ENCODE measurements at regions not wholly inside any gene's neighbourhood (a gene's known extent, or its start where the extent isn't known, plus 50 kb on each side); places are given as distances from the start of the nearest gene placed in this dataset.

- DNase-seq (ENCODE audit: extremely low read depth in 1 of 2, low read depth in 1 of 2) = no peak
These were observed 276.3 kb downstream of the EIPR1 start for GRCh38 chr2:3101016-3101942.

GRCh38 chr2:3100386-3100785 is 277.2 kb downstream of the EIPR1 start:
- DNase-seq (ENCODE audit: extremely low read depth in 1 of 2, low read depth in 1 of 2) = no peak

DNA sequence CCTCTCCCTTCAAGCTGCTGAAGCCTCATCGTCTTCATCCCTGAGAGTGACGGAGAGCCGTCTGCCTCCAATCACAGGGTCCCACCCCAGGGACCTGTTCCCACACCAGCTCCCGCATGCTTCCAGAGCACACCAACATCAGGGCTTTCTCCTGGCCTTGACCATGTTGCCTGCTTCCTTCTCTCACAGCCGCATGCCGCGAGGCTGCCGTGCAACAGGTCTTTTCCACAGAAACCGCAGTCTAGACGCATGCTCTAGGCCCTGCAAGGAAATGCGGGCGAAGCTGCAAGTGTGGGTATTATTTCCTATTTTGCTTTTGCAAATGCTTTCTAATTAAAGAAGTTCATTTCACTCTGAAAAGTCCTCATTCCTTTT is 277.8 kb downstream of the EIPR1 start:
- DNase-seq (ENCODE audit: extremely low read depth in 1 of 2, low read depth in 1 of 2) = no peak

DNA sequence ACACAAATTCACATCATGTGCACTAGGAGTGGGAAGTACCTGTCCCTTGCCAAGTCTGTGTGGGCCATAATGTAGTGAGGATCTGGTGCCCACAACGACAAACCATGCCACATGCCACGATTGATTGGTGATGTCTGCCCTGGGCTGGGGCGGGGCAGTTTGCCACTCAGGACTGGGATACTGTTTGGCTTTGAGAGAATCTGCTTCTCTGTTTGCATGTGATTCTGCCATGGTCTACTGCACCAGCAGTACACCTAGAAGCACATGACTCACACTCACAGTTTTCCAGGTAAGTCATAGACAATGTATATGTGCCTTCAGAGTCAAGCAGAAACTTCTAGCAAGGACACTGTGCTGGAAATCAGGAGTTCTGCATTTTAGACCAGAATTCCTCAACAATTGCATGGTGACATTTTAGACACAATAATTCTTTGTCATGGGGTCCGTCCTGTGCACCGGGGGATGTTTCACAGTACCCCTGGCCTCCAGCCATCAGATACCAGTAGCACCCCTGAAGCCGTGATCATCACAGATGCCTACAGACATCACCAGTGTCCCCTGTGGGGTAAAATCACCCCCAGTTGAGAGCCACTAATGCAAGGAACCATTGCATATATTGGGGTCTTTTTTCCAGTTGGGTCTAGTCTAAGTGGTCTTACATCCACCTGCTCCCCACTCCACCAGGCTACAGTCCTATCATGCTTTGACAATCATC is 278.3 kb downstream of the EIPR1 start:
- DNase-seq (ENCODE audit: extremely low read depth in 1 of 2, low read depth in 1 of 2) = no peak

- DNase-seq (ENCODE audit: extremely low read depth in 1 of 2, low read depth in 1 of 2) = no peak
These were observed 279.4 kb downstream of the EIPR1 start for GRCh38 chr2:3098231-3098630.

GRCh38 chr2:3097804-3098203 is 279.8 kb downstream of the EIPR1 start:
- no peak for DNase-seq (ENCODE audit: extremely low read depth in 1 of 2, low read depth in 1 of 2)

DNA sequence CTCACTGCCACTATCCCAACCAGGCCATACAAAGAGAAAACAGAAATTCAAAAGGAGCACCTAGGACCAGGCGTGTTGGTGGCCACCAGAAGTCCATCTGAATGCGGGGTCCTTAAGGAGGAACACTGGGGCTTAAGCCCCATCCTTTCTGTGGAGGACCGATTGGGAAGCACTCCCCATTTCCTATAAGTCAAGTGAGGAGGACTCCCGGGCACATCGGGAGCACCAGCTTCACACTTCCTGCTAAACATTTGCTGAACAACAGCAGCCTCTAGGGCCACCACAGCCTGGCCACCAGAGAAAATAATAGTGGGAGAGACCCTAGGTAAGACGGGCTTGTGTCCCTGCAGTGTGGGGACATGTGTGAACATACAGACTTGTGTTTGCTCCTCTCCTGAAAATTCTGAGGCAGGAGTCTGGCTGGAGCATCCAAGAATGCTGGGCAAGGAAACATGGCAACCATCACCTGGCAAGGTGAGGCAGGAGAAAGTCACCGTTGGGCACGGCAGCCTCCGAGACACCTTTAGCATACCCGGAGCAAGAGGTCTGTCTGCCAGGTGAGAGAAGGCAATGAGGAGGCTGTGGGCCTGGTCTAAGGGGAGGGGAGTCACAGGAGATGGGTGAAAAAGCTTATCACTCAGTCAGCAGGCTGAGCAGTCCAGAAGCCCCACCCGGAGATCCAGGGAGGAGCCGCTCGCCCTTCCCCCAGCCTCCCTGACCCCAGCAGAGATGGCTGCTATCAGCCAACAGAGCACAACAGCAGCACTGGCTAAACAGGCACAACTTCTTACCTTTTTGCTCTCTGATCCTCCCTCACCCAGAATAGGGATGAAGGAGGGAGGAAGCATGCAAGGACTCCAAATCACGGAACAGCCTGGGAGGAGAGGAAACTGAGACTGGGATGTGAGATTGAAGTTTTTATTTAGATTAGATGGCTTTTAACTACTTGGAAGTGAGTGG is 282.3 kb downstream of the EIPR1 start:
- no peak for DNase-seq (ENCODE audit: extremely low read depth in 1 of 2, low read depth in 1 of 2)

- DNase-seq (ENCODE audit: extremely low read depth in 1 of 2, low read depth in 1 of 2) = no peak
These were observed 283.3 kb downstream of the EIPR1 start for GRCh38 chr2:3094318-3094717.

DNA sequence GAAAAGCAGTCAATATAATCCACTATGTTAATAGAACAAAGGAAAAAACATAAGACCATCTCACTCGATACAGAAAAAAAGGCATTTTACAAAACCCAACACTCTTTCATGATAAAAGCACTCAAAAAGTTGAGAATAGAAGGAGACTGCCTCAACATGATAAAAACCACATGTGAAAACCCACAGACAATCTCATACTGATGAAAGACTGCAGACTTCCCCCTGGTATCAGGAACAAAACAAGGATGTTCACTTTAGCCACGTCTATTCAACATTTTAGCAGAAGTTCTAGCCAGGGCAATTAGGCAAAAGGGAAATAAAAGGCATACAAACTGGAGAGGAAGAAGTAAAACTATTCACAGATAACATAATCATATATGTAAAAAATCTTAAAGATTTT is 285.9 kb downstream of the EIPR1 start:
- no peak for DNase-seq (ENCODE audit: extremely low read depth in 1 of 2, low read depth in 1 of 2)

DNA sequence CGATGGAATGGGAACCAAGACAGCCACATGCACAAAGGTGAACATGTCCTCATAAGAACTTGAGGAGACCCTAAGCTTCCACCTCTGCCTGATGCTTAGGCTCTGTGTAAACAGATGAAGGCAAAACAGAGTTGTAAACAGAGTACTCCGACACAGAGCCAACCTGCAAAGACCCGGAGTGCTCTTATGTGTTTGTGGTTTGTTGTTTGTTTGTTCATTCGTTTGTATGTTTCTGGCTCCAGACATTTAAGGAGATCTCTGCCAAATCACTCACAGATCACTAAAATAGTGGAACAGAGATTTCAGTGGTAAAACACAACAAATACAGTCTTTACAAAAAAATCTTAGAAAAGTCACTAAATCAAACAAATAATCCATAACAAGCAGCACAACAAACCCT is 294.9 kb downstream of the EIPR1 start:
- no peak for DNase-seq (ENCODE audit: extremely low read depth in 1 of 2, low read depth in 1 of 2)

DNA sequence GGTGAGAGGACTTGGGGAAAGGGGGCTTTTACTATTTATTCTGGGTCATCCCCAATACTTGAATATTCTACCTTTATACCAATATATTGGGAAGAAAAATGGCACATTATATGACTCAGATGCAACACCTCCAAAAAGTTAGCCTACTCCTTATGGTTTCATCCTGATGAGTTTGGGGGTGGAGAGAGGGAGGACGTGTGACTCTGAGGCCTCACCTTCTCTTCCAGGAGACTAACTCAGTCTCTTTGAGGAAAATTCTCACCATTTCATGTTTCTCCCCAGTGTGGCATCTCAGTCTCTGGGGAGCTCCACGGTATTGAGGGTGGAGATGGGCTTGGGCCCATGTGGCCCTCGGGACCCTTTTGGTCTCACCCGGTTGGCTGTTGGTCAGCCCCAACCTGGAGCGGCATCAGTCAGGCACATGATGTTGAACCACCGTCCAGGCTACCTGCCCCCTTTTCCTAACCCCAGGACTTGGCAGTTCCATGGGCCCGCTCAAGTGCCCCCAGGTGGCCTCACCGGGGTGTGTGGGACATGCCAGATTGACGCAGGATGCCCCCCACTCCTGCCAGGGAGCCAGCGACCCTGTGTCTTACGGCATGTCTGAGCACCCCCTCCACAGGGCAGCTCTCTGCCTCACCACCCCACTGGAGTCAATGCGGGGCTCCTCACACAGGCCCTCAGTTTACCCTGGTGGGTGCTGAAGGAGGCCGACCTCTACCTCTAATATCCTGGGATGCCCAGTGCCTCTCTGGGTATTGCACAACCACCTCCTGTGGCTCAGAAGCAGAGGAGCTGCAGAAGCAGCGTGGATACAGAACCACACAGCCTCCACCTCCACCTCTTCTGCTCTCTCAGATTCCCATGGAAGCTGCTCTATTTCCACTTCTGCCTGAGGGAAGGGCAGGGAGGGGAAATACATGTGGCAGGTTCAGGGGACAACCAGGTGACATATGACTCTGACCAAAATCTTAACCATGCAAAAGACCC is 297.4 kb downstream of the EIPR1 start:
- no peak for DNase-seq (ENCODE audit: extremely low read depth in 1 of 2, low read depth in 1 of 2)

GRCh38 chr2:3079466-3079865 is 298.2 kb downstream of the EIPR1 start:
- no peak for DNase-seq (ENCODE audit: extremely low read depth in 1 of 2, low read depth in 1 of 2)

GRCh38 chr2:3078684-3079083 is 298.9 kb downstream of the EIPR1 start:
- no peak for DNase-seq (ENCODE audit: extremely low read depth in 1 of 2, low read depth in 1 of 2)

GRCh38 chr2:3076848-3077642 is 300.6 kb downstream of the EIPR1 start:
- DNase-seq (ENCODE audit: extremely low read depth in 1 of 2, low read depth in 1 of 2) = no peak

DNA sequence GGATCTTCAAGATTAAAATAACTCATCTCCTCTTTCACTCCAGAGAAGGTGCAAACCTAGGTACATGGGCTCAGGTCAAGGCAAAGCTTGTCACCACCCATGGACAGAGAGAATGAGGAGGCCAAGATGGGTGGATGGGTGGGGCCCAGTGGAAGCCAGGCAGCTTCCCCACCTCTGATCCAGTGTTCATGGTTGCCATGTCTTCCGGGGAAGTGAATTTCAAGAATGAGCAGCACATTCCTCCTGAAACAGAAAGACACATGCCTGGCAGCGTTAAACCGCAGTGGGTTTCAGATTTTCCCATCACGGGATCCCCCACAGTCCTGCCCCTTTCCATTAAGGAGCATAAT is 301.7 kb downstream of the EIPR1 start:
- no peak for DNase-seq (ENCODE audit: extremely low read depth in 1 of 2, low read depth in 1 of 2)

DNA sequence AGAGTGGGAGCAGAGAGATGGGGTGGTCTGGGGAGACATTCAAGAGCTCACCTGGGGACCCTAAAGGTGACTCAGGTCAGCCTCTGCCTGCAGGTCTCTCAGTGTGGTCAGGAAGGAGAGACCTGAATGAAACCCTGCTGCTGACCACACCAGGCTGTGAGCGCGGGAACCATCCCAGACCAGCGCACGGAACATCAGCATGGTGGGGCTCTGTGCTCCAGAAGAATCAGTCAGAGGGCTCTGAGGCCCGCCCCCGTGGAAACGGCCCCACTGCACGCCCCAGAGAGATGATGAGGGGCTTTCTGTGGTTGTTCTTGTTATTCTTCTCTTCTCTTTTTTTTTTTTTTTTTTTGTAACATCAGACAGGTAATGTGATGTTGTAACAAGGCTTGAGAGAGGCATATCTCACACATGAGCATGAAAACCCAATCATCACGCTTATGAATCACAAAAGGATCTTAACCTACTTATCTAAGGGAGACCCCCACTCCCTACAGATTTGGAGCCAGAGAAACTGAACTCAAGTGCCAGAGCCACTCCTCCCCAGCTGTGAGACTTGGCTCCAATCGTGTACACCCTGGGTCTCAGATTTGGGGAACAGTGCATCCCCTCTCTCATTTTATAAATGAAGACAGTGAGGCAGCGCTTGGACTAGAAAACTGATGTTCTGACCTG is 302.2 kb downstream of the EIPR1 start:
- no peak for DNase-seq (ENCODE audit: extremely low read depth in 1 of 2, low read depth in 1 of 2)

- no peak for DNase-seq (ENCODE audit: extremely low read depth in 1 of 2, low read depth in 1 of 2)
These were observed 303.9 kb downstream of the EIPR1 start for GRCh38 chr2:3073704-3074103.

DNA sequence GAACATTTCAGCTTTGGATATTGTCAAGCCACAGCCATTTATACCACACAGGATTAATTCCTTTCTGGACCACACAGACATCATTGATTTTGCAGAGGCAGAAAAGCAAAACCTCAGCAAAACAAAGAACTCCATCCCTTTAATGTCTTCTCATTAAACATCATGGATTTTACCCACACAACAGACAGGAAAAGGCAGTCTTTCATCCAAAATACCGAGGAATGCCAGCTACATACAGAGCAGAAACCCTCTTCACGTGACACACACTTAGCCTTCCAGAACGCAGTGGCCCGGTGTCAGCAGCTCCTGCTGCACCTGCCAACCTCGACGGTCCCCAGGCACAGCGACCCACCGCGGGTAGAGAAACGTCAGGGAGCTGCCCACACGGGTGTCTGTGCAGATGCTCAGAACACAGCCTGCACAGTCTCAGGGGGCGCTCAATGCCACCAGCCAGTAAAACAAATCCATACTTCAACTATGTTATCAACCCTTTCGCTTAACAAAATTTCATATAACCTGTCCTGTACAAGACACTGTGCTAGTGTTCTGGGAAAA is 304.5 kb downstream of the EIPR1 start:
- no peak for DNase-seq (ENCODE audit: extremely low read depth in 1 of 2, low read depth in 1 of 2)

Data from activated CD8-positive, alpha-beta memory T cell treated with anti-CD3 and anti-CD28 coated beads for 1 hour (primary cell).